Panc1 (cell line): ENCODE measurements at regions not wholly inside any gene's neighbourhood (a gene's known extent, or its start where the extent isn't known, plus 50 kb on each side); places are given as distances from the start of the nearest gene placed in this dataset.

Experiments used
- CTCF ChIP-seq: fragments of 450-650 bp; IDR thresholded peaks from 2 replicates; pipeline ENCODE4 v1.5.1; 2017; ENCODE audit warnings: mild to moderate bottlenecking
- POLR2AphosphoS5 ChIP-seq: IDR thresholded peaks from 2 replicates; pipeline ENCODE4 v1.6.1; 2012; ENCODE audit warnings: mild to moderate bottlenecking, low read depth, low read length, moderate library complexity
- TF ChIP-seq, protein P1 (sequence below), 2 experiments: IDR thresholded peaks; 2 replicates each; pipeline ENCODE4 v1.6.1; 2011 to 2012; ENCODE audit warnings: low read depth in 2 of 2, control low read depth in 1 of 2, low read length in 1 of 2, mild to moderate bottlenecking in 1 of 2, moderate library complexity in 1 of 2; ENCODE audit not compliant: insufficient read depth in 1 of 2

DNA sequence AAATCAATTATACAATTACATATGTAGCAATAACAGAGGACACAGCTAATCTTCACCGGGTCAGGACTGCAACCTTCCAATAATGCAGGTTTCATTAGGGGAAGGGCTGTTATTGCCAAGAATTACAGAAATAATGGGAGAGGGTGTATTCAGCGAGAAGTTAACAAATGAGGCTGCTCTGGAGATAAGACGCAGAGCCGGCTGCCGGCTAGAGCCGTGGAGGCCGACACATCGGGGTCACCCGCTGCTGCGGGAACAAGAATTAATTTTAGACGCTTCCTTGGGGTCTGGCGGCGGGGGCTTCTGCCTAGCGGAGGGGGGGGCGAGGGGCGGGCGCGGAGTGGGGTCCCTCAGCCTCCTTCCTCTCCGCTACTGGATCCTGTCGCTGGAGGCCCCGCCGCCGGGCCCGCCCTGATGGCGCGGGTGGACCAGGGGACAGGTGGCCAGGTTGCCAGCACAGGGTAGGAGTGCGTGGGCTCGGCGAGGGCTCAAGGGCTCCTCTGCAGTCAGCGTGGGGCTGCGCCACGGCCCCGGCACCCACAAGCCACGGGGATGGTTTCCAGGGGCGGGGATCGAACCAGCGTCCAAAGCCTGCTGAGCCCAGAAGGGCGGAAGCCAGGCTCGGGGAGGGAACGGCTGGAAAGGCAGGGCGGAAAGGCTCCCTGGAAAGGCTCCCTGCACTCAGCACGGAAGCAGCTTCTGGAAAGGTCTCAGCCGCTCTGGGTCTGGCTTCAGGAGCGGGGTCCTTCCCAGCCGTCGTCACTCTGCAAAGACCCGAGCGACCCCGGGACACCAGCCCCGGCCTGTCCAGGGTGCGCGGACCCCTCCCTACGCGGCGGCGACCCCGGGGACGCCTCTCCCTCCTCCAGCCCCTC lies 113.8 kb upstream of the NKX1-1 start:
- TF ChIP-seq CTCF, result no peak
- no peak for TF ChIP-seq POLR2AphosphoS5
- TF ChIP-seq, protein P1, sequence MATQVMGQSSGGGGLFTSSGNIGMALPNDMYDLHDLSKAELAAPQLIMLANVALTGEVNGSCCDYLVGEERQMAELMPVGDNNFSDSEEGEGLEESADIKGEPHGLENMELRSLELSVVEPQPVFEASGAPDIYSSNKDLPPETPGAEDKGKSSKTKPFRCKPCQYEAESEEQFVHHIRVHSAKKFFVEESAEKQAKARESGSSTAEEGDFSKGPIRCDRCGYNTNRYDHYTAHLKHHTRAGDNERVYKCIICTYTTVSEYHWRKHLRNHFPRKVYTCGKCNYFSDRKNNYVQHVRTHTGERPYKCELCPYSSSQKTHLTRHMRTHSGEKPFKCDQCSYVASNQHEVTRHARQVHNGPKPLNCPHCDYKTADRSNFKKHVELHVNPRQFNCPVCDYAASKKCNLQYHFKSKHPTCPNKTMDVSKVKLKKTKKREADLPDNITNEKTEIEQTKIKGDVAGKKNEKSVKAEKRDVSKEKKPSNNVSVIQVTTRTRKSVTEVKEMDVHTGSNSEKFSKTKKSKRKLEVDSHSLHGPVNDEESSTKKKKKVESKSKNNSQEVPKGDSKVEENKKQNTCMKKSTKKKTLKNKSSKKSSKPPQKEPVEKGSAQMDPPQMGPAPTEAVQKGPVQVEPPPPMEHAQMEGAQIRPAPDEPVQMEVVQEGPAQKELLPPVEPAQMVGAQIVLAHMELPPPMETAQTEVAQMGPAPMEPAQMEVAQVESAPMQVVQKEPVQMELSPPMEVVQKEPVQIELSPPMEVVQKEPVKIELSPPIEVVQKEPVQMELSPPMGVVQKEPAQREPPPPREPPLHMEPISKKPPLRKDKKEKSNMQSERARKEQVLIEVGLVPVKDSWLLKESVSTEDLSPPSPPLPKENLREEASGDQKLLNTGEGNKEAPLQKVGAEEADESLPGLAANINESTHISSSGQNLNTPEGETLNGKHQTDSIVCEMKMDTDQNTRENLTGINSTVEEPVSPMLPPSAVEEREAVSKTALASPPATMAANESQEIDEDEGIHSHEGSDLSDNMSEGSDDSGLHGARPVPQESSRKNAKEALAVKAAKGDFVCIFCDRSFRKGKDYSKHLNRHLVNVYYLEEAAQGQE (IDR thresholded peaks at IDR 0.05; ENCODE audit: insufficient read depth in 1 of 2, low read depth in 2 of 2, low read length in 1 of 2), result no peak
